Esophagus squamous epithelium (tissue), 5 donors: ENCODE measurements at regions not wholly inside any gene's neighbourhood (a gene's known extent, or its start where the extent isn't known, plus 50 kb on each side); places are given as distances from the start of the nearest gene placed in this dataset.

Experiments used
- DNase-seq: peaks from one replicate; lab custom pipeline; 2025; lab: John Stamatoyannopoulos, UW
- H3K27ac ChIP-seq, 4 donors: fragments of 200-600 bp; sonication (generic); one replicate each; pipeline ENCODE4 v1.5.1; 2016 to 2019; ENCODE audit warnings: mild to moderate bottlenecking in 1 of 4
- H3K27me3 ChIP-seq, 4 donors: fragments of 200-600 bp; sonication (generic); 1 replicate in 3 of 4; 2 replicates in 1 of 4; pipeline versions ENCODE4 v1.5.1 to v1.6.0; 2017 to 2021; ENCODE audit warnings: antibody characterized with exemption in 1 of 4
- H3K36me3 ChIP-seq, 3 donors: fragments of 200-600 bp; sonication (generic); one replicate each; pipeline ENCODE4 v1.5.1; 2016 to 2019
- H3K4me1 ChIP-seq, 3 donors: fragments of 200-600 bp; sonication (generic); one replicate each; pipeline ENCODE4 v1.5.1; 2017 to 2019
- H3K4me3 ChIP-seq, 4 donors: fragments of 200-600 bp; sonication (generic); 1 replicate in 3 of 4; 2 replicates in 1 of 4; pipeline ENCODE4 v1.5.1; 2016 to 2019; ENCODE audit warnings: mild to moderate bottlenecking in 2 of 4, moderate library complexity in 1 of 4
- H3K9me3 ChIP-seq, 3 donors: fragments of 200-600 bp; sonication (generic); one replicate each; pipeline ENCODE4 v1.5.1; 2016 to 2019
- POLR2A ChIP-seq, 4 donors: fragments of 450-650 bp; IDR thresholded peaks; one replicate each; pipeline ENCODE4 v1.6.1; 2017; ENCODE audit warnings: antibody characterized with exemption in 4 of 4, mild to moderate bottlenecking in 4 of 4, moderate library complexity in 3 of 4
- WGBS, 2 donors: methylation state at CpG; one replicate each; pipeline ENCODE4 v1.1.5; 2018; 5-methylcytosine and 5-hydroxymethylcytosine counted together
- intact Hi-C: fragments of 100-400 bp; cut with DNase I; formaldehyde crosslinking; loops from one replicate; pipeline ENCODE4 v1.15.0; 2022
- TF ChIP-seq, protein P1 (sequence below), 6 experiments: fragments of 450-650 bp in 4 of 6; fragments of 200-600 bp in 2 of 6; sonication (generic) in 2 of 6; IDR thresholded peaks; one replicate each; pipeline ENCODE4 v1.5.1; 2016 to 2019; ENCODE audit warnings: antibody characterized with exemption in 6 of 6, mild to moderate bottlenecking in 4 of 6, moderate library complexity in 4 of 6
- donor health status: DM: yes; HTN: yes; CAD: no.

- Histone ChIP-seq H3K4me1 (no peaks in the 10 kb centered on the region), H3K27ac (no peak overlapping the region), H3K9me3 (no peaks in the 10 kb centered on the region), H3K36me3 (no peaks in the 10 kb centered on the region), H3K4me3 (no peak overlapping the region), H3K27me3 (no peaks in the 10 kb centered on the region)
- 59 to 62% methylated on average over 1 of the region's 1 CpG for WGBS, 2 donors
- DNase-seq = no peak
- TF ChIP-seq, protein P1, sequence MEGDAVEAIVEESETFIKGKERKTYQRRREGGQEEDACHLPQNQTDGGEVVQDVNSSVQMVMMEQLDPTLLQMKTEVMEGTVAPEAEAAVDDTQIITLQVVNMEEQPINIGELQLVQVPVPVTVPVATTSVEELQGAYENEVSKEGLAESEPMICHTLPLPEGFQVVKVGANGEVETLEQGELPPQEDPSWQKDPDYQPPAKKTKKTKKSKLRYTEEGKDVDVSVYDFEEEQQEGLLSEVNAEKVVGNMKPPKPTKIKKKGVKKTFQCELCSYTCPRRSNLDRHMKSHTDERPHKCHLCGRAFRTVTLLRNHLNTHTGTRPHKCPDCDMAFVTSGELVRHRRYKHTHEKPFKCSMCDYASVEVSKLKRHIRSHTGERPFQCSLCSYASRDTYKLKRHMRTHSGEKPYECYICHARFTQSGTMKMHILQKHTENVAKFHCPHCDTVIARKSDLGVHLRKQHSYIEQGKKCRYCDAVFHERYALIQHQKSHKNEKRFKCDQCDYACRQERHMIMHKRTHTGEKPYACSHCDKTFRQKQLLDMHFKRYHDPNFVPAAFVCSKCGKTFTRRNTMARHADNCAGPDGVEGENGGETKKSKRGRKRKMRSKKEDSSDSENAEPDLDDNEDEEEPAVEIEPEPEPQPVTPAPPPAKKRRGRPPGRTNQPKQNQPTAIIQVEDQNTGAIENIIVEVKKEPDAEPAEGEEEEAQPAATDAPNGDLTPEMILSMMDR (IDR thresholded peaks at IDR 0.05) = no peak
- no peak for TF ChIP-seq POLR2A (IDR thresholded peaks at IDR 0.05)
- intact Hi-C loops = no loop called here
Measured at GRCh38 chr7:110075450-110075849, 1015.5 kb upstream of the LRRN3 start.

DNA sequence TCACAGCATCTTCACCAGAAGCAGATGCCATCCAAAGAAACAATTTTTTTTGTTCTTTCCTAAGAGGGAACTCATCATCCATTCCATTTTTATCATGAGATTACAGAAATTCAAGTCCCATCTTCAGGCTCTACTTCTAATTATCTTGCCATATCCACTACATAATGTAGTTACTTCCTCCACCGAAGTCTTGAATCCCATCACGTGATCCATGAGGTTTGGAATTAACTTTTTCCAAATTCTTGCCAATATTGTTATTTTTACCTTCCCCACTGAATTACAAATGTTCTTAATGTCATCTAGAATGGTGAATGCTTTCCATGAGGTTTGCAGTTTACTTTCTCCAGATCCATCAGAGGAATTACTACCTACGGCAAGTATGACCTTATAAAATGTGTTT is 1014.7 kb upstream of the LRRN3 start:
- 86 to 89% methylated on average over 3 of the region's 3 CpGs for WGBS, 2 donors
- no peaks in the 10 kb centered on the region for H3K36me3 ChIP-seq
- no peak overlapping the region for H3K27ac ChIP-seq

GRCh38 chr7:110084181-110084807 is 1006.6 kb upstream of the LRRN3 start:
- H3K36me3 ChIP-seq = no peaks in the 10 kb centered on the region
- H3K4me3 ChIP-seq = no peak overlapping the region
- no peaks in the 10 kb centered on the region for H3K27me3 ChIP-seq
- no peaks in the 10 kb centered on the region for H3K4me1 ChIP-seq
- no peak overlapping the region for H3K27ac ChIP-seq
- 56 to 61% methylated on average over 5 of the region's 5 CpGs for WGBS, 2 donors
- TF ChIP-seq, protein P1 (IDR thresholded peaks at IDR 0.05) = no peak
- no peak for TF ChIP-seq POLR2A (IDR thresholded peaks at IDR 0.05)
- intact Hi-C loops = no loop called here
- no peaks in the 10 kb centered on the region for H3K9me3 ChIP-seq
- DNase-seq = no peak

More for the DNA sequence above, 1014.7 kb upstream of the LRRN3 start:
- no peak for DNase-seq
- intact Hi-C loops = no loop called here
- H3K9me3 ChIP-seq = no peaks in the 10 kb centered on the region
- H3K27me3 ChIP-seq = no peaks in the 10 kb centered on the region
- TF ChIP-seq POLR2A (IDR thresholded peaks at IDR 0.05) = no peak
- TF ChIP-seq, protein P1 (IDR thresholded peaks at IDR 0.05) = no peak
- H3K4me1 ChIP-seq = no peaks in the 10 kb centered on the region
- no peak overlapping the region for H3K4me3 ChIP-seq

DNA sequence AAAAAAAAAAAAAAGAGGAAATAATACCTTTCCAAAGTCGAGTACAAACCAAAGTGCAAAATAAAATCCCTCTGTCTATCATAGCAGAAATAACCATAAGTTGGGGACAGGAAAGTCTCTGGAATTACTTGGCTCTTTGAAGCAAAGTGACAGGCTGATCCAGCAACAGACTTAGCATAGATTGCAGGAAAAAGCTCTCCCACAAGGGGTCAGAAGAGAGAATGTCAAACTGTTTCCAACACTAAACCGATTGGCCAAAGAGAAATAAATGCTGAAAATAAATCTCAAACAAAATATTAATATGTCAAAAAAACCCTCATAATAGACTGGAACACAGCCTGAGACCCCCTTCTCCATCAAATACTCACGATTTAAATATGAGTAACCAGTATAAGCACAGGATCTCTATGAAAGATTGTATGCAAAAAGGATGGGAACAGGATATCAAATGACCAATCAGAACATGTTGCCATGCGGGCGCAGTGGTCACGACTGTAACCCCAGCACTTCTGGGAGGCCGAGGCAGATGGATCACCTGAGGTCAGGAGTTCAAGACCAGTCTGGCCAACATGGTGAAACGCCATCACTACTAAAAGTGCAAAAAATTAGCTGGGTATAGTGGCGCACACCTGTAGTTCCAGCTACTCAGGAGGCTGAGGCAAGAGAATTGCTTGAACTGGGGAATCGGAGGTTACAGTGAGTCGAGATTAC is 1000.7 kb upstream of the LRRN3 start:
- Histone ChIP-seq H3K27ac (no peak overlapping the region), H3K36me3 (no peaks in the 10 kb centered on the region), H3K27me3 (no peaks in the 10 kb centered on the region), H3K9me3 (no peaks in the 10 kb centered on the region), H3K4me3 (no peak overlapping the region), H3K4me1 (no peaks in the 10 kb centered on the region)
- WGBS, 2 donors = 75 to 76% methylated on average over 11 of the region's 11 CpGs
- intact Hi-C loops = no loop called here
- no peak for TF ChIP-seq POLR2A (IDR thresholded peaks at IDR 0.05)
- TF ChIP-seq, protein P1 (IDR thresholded peaks at IDR 0.05) = peak in 1 of 6 experiments; percentile 30
- no peak for DNase-seq

GRCh38 chr7:110095372-110096052 is 995.4 kb upstream of the LRRN3 start:
- intact Hi-C loops = no loop called here
- H3K27ac ChIP-seq = no peak overlapping the region
- H3K4me1 ChIP-seq = no peaks in the 10 kb centered on the region
- no peaks in the 10 kb centered on the region for H3K9me3 ChIP-seq
- 40 to 42% methylated on average over 1 of the region's 1 CpG for WGBS, 2 donors
- no peak overlapping the region for H3K4me3 ChIP-seq
- no peak for DNase-seq
- TF ChIP-seq POLR2A (IDR thresholded peaks at IDR 0.05) = no peak
- H3K36me3 ChIP-seq = no peaks in the 10 kb centered on the region
- no peaks in the 10 kb centered on the region for H3K27me3 ChIP-seq
